ENCODE measurements at regions not wholly inside any gene's neighbourhood (a gene's known extent, or its start where the extent isn't known, plus 50 kb on each side); places are given as distances from the start of the nearest gene placed in this dataset.
"Not testable (repeated sequence)": the region's sequence is repeated elsewhere in the genome, so short reads cannot be mapped to it uniquely, and the experiment has no call there.

DNA sequence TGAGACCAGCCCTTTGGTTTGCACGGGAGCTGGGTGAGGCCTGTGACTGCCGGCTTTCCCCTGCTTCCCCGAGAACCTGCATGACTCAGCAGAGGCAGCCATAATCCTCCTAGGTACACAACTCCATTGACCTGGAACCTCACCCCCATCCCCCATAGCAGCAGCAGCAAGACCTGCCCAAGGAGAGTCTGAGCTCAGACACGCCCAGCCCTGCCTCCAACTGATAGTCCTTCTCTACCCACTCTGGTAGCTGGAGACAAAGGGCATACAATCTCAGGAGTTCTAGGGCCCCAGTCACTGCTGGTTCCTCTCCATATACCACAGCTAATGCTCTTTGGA lies 141.0 kb upstream of the ARHGEF26 start:
- TF ChIP-seq, protein P1, sequence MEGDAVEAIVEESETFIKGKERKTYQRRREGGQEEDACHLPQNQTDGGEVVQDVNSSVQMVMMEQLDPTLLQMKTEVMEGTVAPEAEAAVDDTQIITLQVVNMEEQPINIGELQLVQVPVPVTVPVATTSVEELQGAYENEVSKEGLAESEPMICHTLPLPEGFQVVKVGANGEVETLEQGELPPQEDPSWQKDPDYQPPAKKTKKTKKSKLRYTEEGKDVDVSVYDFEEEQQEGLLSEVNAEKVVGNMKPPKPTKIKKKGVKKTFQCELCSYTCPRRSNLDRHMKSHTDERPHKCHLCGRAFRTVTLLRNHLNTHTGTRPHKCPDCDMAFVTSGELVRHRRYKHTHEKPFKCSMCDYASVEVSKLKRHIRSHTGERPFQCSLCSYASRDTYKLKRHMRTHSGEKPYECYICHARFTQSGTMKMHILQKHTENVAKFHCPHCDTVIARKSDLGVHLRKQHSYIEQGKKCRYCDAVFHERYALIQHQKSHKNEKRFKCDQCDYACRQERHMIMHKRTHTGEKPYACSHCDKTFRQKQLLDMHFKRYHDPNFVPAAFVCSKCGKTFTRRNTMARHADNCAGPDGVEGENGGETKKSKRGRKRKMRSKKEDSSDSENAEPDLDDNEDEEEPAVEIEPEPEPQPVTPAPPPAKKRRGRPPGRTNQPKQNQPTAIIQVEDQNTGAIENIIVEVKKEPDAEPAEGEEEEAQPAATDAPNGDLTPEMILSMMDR (IDR thresholded peaks at IDR 0.05; ENCODE audit: unreplicated experiment) = no peak
- no peaks in the 10 kb centered on the region for H3K27me3 Mint-ChIP-seq (ENCODE audit: low read depth)
- peaks cover 3% of the 10 kb centered on the region for H3K36me3 Mint-ChIP-seq
- peaks cover 25% of the 10 kb centered on the region for H3K9me3 Mint-ChIP-seq
- H3K4me3 Mint-ChIP-seq = no peak overlapping the region
- H3K4me1 Mint-ChIP-seq = peaks cover 12% of the 10 kb centered on the region
- no peak for DNase-seq (ENCODE audit: low spot score in 2 of 2, unreplicated experiment in 2 of 2)
- no peak overlapping the region for H3K27ac Mint-ChIP-seq

DNA sequence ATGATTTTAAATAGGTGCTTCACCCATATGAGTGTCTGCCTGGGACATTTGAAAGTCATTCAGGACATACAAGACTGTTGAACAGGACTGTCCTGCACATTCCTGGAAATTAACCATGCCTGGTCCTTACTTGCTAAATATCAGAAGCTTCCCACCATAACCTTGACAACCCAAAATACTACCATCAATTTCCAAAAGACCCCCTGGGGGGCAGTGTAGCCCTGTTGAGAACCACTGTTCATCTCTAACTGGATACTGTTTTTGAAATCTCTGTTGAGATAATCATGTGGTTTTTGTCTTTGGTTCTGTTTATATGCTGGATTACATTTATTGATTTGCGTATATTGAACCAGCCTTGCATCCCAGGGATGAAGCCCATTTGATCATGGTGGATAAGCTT lies 123.8 kb upstream of the ARHGEF26 start:
- not testable (repeated sequence) for H3K4me1 Mint-ChIP-seq

DNA sequence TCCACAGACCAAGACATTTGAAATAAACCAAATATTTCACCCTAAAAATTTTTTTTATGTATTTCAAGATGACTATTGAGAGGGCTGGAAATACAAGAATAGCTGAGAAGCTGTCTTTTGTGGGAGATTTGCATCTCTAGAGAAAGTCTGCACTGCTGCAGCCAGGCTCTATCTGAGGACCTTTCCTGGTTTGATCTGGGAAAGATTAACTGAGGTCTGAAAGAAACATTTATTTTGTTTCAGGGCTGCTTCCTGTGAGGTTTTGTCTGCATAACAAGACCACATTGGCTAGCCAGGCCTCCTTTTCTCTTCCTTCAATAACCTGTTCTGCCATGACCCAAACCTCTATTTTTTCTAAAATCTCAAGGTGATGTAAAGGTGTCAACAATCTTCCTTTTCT lies 117.5 kb upstream of the ARHGEF26 start:
- Mint-ChIP-seq H3K27ac (no peak overlapping the region), H3K4me3 (no peak overlapping the region), H3K36me3 (peaks cover 4% of the 10 kb centered on the region), H3K9me3 (peaks cover 7% of the 10 kb centered on the region), H3K27me3 (ENCODE audit: low read depth) (no peaks in the 10 kb centered on the region), H3K4me1 (no peaks in the 10 kb centered on the region)
- DNase-seq (ENCODE audit: low spot score in 2 of 2, unreplicated experiment in 2 of 2) = no peak
- TF ChIP-seq, protein P1 (IDR thresholded peaks at IDR 0.05; ENCODE audit: unreplicated experiment) = no peak

More for the DNA sequence above, 123.8 kb upstream of the ARHGEF26 start:
- H3K36me3 Mint-ChIP-seq; H3K27me3 Mint-ChIP-seq (ENCODE audit: low read depth); DNase-seq (ENCODE audit: low spot score in 2 of 2, unreplicated experiment in 2 of 2); H3K9me3 Mint-ChIP-seq; H3K27ac Mint-ChIP-seq; H3K4me3 Mint-ChIP-seq: not testable (repeated sequence)

DNA sequence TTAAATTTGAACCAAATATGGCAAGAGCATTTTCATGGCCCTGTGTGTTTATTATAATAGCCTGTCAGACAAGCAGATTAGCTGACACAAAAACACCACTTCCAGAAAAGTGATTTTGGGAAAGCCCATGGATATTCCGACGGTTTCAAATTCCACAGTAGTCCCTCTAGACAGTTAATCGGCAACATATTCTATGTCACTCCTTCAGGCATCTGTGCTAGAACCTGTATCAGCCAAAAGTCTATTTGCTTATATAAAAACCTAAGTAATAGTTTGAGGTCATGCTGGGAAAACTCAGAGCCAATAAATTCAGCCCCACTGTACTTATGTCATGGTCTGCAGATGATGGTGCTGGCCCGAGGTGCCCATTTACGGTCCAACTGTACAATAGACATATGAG lies 110.2 kb upstream of the ARHGEF26 start:
- TF ChIP-seq, protein P1 (IDR thresholded peaks at IDR 0.05; ENCODE audit: unreplicated experiment) = no peak
- Mint-ChIP-seq H3K36me3 (no peaks in the 10 kb centered on the region), H3K9me3 (no peaks in the 10 kb centered on the region), H3K4me1 (peaks cover 8% of the 10 kb centered on the region), H3K4me3 (no peak overlapping the region), H3K27me3 (ENCODE audit: low read depth) (no peaks in the 10 kb centered on the region), H3K27ac (no peak overlapping the region)
- no peak for DNase-seq (ENCODE audit: low spot score in 2 of 2, unreplicated experiment in 2 of 2)

DNA sequence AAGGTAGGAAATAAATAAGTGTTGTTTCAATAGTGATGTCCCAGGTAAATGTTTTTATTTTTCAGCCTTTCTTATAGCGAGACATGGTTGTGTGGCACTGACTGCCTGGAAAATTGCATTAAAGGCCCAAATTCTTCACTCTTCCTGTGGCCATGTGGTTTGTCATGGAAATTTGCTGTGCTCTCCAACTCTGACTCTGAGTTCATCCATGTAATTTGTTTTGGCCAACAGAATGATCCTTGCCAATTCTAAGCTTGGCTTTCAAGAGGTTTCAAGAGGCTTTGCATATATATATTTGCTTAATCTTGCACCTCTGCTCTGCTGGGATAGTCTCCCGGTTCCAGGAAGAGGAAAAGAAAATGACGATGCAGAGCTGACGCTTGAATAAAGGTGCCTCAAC lies 107.5 kb upstream of the ARHGEF26 start:
- Mint-ChIP-seq H3K36me3 (no peaks in the 10 kb centered on the region), H3K27me3 (ENCODE audit: low read depth) (no peaks in the 10 kb centered on the region), H3K4me1 (peaks cover 8% of the 10 kb centered on the region), H3K4me3 (no peak overlapping the region), H3K27ac (no peak overlapping the region), H3K9me3 (peaks cover 7% of the 10 kb centered on the region)
- DNase-seq (ENCODE audit: low spot score in 2 of 2, unreplicated experiment in 2 of 2) = no peak
- TF ChIP-seq, protein P1 (IDR thresholded peaks at IDR 0.05; ENCODE audit: unreplicated experiment) = no peak

DNA sequence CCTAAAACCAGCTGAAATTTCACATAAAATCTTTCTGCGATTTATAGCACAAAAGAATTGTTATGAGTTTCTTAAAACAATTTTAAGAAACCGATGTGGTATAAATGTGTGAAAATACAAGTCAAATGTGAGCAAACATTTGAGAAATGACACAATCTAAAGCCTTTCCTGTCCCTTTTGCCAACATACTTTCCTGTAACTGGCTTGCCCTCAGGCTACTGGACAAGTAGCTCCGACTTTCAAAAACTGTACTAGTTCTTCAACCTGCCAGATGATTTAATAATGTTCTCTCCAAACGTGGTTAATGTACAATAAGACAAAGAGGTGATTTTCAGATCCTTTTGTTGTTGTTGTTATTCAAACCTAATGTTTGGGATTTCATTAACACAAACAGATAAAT lies 105.9 kb upstream of the ARHGEF26 start:
- Mint-ChIP-seq H3K27me3 (ENCODE audit: low read depth) (no peaks in the 10 kb centered on the region), H3K4me3 (no peak overlapping the region), H3K36me3 (no peaks in the 10 kb centered on the region), H3K27ac (no peak overlapping the region), H3K4me1 (peaks cover 8% of the 10 kb centered on the region), H3K9me3 (peaks cover 7% of the 10 kb centered on the region)
- TF ChIP-seq, protein P1 (IDR thresholded peaks at IDR 0.05; ENCODE audit: unreplicated experiment) = no peak
- no peak for DNase-seq (ENCODE audit: low spot score in 2 of 2, unreplicated experiment in 2 of 2)
